Osteoblast (primary cell): ENCODE measurements at regions not wholly inside any gene's neighbourhood (a gene's known extent, or its start where the extent isn't known, plus 50 kb on each side); places are given as distances from the start of the nearest gene placed in this dataset.

ENCODE experiments used
- DNase-seq: peaks from one replicate; pipeline ENCODE4 v3.0.0; 2011; ENCODE audit warnings: low spot score, mixed read lengths; ENCODE audit not compliant: insufficient read length; ENCODE audit errors: missing footprints
- H2AFZ ChIP-seq: 2 replicates; pipeline ENCODE4 v1.6.0; 2011; ENCODE audit warnings: mild to moderate bottlenecking, low read length
- H3K27ac ChIP-seq: 2 replicates; pipeline ENCODE4 v1.5.1; 2011; ENCODE audit warnings: mild to moderate bottlenecking, low read depth, low read length, moderate library complexity
- H3K27me3 ChIP-seq: 2 replicates; pipeline ENCODE4 v1.6.0; 2012; ENCODE audit warnings: mild to moderate bottlenecking, control low read depth, inconsistent platforms, low read length, moderate library complexity; ENCODE audit not compliant: insufficient read depth
- H3K36me3 ChIP-seq: 2 replicates; pipeline ENCODE4 v1.5.1; 2011; ENCODE audit warnings: mild to moderate bottlenecking, low read length, control low read depth, moderate library complexity; ENCODE audit not compliant: insufficient read depth
- H3K4me1 ChIP-seq: 2 replicates; pipeline ENCODE4 v1.5.1; 2011; ENCODE audit warnings: mild to moderate bottlenecking, low read length, control low read depth, moderate library complexity; ENCODE audit not compliant: insufficient read depth
- H3K4me2 ChIP-seq: 2 replicates; pipeline ENCODE4 v1.6.0; 2011; ENCODE audit warnings: mild to moderate bottlenecking, low read length; ENCODE audit not compliant: insufficient read depth
- H3K4me3 ChIP-seq: fragments of 200-600 bp; sonication (generic); 3 replicates; pipeline ENCODE4 v1.5.1; 2012; ENCODE audit warnings: mild to moderate bottlenecking, low read length, inconsistent platforms; ENCODE audit not compliant: insufficient read depth
- H3K79me2 ChIP-seq: 2 replicates; pipeline ENCODE4 v1.6.0; 2012; ENCODE audit warnings: mild to moderate bottlenecking, low read length, control low read depth, inconsistent platforms; ENCODE audit not compliant: insufficient read depth
- H3K9me3 ChIP-seq: 2 replicates; pipeline ENCODE4 v1.5.1; 2011; ENCODE audit warnings: low read depth, low read length, control low read depth
- H4K20me1 ChIP-seq: 2 replicates; pipeline ENCODE4 v1.6.0; 2012; ENCODE audit warnings: mild to moderate bottlenecking, low read length, control low read depth; ENCODE audit not compliant: insufficient read depth
- CTCF ChIP-seq: IDR thresholded peaks from 2 replicates; pipeline ENCODE4 v1.5.1; 2011; ENCODE audit warnings: mild to moderate bottlenecking, low read depth, low read length, moderate library complexity; ENCODE audit errors: extremely low read depth

GRCh38 chr17:71170070-71170469 lies 950.8 kb upstream of the SOX9 start:
- TF ChIP-seq CTCF, result no peak
- H3K4me1 ChIP-seq, result no peaks in the 10 kb centered on the region
- no peak overlapping the region for H3K4me3 ChIP-seq
- no peaks in the 10 kb centered on the region for H3K9me3 ChIP-seq
- no peaks in the 10 kb centered on the region for H3K79me2 ChIP-seq
- no peak overlapping the region for H3K27ac ChIP-seq
- no peaks in the 10 kb centered on the region for H3K36me3 ChIP-seq
- no peak overlapping the region for H2AFZ ChIP-seq
- DNase-seq, result no peak
- no peak overlapping the region for H3K4me2 ChIP-seq
- no peaks in the 10 kb centered on the region for H4K20me1 ChIP-seq
- no peaks in the 10 kb centered on the region for H3K27me3 ChIP-seq

- H3K79me2 ChIP-seq, result no peaks in the 10 kb centered on the region
- no peak overlapping the region for H3K4me2 ChIP-seq
- H3K27ac ChIP-seq, result no peak overlapping the region
- no peak overlapping the region for H2AFZ ChIP-seq
- DNase-seq, result no peak
- TF ChIP-seq CTCF, result no peak
- H3K36me3 ChIP-seq, result no peaks in the 10 kb centered on the region
- H3K9me3 ChIP-seq, result no peaks in the 10 kb centered on the region
- H4K20me1 ChIP-seq, result no peaks in the 10 kb centered on the region
- no peaks in the 10 kb centered on the region for H3K4me1 ChIP-seq
- no peaks in the 10 kb centered on the region for H3K27me3 ChIP-seq
- H3K4me3 ChIP-seq, result no peak overlapping the region
Measured at GRCh38 chr17:71171270-71171669, 949.5 kb upstream of the SOX9 start.

- no peaks in the 10 kb centered on the region for H3K79me2 ChIP-seq
- H3K27me3 ChIP-seq, result no peaks in the 10 kb centered on the region
- no peak for DNase-seq
- H2AFZ ChIP-seq, result no peak overlapping the region
- H3K36me3 ChIP-seq, result no peaks in the 10 kb centered on the region
- H4K20me1 ChIP-seq, result no peaks in the 10 kb centered on the region
- no peaks in the 10 kb centered on the region for H3K4me1 ChIP-seq
- H3K4me2 ChIP-seq, result no peak overlapping the region
- TF ChIP-seq CTCF, result no peak
- H3K4me3 ChIP-seq, result no peak overlapping the region
- H3K27ac ChIP-seq, result no peak overlapping the region
- H3K9me3 ChIP-seq, result no peaks in the 10 kb centered on the region
Measured at GRCh38 chr17:71173991-71174390, 946.8 kb upstream of the SOX9 start.

GRCh38 chr17:71176331-71176730 lies 944.5 kb upstream of the SOX9 start:
- Histone ChIP-seq H2AFZ (no peak overlapping the region), H3K36me3 (no peaks in the 10 kb centered on the region), H4K20me1 (no peaks in the 10 kb centered on the region), H3K4me3 (no peak overlapping the region), H3K79me2 (no peaks in the 10 kb centered on the region), H3K27ac (no peak overlapping the region), H3K4me1 (peaks cover 8% of the 10 kb centered on the region), H3K27me3 (no peaks in the 10 kb centered on the region), H3K9me3 (no peaks in the 10 kb centered on the region), H3K4me2 (no peak overlapping the region)
- DNase-seq, result no peak
- no peak for TF ChIP-seq CTCF
